CD4-positive, alpha-beta T cell treated with Interleukin-15 for 4 hours (primary cell): ENCODE measurements at regions not wholly inside any gene's neighbourhood (a gene's known extent, or its start where the extent isn't known, plus 50 kb on each side); places are given as distances from the start of the nearest gene placed in this dataset.
"Not testable (repeated sequence)": the region's sequence is repeated elsewhere in the genome, so short reads cannot be mapped to it uniquely, and the experiment has no call there.

Experiments
- DNase-seq: peaks from one replicate; pipeline ENCODE4 v3.0.0-alpha.2; 2020; ENCODE audit warnings: low spot score

DNA sequence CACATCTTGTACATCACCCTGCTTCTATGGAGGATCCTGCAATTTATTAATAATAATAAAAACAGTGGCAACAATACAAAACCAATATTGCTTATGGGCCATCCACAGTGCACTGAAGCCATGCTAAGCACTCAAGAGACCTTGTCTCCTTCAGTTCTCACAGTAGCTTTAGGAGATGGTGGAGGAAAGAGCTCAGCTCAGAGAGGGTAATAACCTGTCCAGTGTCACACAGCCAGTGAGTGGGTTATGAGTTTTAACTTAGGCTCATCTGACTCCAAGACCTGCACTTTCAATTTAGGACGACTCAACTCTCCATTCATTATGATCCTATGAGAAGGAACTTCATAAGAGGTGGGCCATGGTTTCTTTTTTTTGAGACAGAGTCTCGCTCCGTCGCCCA lies 347.6 kb upstream of the RUNX1 start:
- DNase-seq, result no peak

DNA sequence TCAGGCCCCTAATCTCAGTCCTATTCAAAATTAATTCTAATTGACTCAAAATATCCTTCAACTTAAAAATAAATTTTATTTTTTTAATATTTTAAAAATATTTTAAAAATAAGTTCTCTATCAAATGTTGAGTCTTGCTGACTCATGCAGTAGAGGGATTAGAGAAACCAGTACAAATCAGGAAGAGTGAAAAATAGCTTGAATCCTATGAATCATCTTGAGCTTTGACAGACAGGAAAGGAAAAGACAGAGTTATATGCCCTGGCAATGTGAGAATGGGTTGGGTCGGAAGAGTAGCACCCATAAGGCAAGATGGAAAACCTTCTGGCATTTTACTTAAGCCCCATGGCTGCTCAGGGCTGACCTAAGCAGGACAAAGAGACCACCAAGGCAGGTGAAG lies 346.6 kb upstream of the RUNX1 start:
- no peak for DNase-seq

DNA sequence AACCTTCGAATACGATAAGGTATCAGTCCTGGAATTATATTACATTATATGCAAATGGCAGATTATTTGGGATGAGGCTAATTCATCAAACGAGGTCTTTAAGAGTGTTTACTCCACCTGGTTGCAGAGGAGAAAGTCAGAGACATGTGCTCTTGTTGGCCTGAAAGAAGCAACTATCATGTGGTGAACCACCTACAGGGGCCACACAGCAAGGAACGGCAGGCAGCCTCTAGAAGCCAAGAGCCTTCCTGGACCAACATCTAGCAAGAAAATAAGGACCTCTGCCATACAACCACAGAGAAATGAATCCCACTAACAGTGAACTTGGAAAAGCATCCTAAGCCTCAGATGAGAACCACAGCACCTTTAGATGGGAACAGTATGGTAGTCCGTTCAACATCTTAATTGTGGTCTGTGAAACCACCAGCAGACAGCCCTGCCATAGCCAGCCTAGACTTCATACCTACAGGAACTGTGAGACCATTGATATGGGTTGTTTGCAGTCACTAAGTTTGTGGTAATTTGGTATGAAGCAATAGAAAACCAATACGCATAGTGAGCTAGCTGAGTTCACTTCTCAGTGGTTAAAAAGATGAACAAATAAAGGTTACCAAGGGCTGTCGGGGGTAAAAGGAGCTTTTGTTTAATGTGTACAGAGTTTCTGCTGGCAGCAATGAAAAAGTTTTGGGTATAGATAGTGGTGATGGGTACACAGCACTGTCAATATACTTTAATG lies 345.7 kb upstream of the RUNX1 start:
- DNase-seq, result no peak

DNA sequence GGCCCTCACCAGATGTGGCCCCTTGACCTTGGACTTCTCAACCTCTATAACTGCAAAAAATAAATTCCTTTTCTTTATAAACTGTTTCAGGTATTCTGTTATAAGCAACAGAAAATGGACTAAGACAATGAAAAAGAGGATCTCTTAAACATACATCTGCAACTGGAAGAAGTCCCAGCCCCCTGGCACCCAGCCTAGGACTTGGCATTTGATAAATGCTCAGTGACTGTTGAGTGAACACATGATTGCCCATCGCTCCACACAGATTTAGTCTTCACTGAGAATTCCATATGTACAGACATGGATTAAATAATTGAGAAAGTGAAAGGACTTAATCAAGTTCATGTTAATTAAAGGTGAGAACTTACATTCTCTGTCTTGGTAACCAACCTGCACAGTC lies 344.9 kb upstream of the RUNX1 start:
- no peak for DNase-seq

DNA sequence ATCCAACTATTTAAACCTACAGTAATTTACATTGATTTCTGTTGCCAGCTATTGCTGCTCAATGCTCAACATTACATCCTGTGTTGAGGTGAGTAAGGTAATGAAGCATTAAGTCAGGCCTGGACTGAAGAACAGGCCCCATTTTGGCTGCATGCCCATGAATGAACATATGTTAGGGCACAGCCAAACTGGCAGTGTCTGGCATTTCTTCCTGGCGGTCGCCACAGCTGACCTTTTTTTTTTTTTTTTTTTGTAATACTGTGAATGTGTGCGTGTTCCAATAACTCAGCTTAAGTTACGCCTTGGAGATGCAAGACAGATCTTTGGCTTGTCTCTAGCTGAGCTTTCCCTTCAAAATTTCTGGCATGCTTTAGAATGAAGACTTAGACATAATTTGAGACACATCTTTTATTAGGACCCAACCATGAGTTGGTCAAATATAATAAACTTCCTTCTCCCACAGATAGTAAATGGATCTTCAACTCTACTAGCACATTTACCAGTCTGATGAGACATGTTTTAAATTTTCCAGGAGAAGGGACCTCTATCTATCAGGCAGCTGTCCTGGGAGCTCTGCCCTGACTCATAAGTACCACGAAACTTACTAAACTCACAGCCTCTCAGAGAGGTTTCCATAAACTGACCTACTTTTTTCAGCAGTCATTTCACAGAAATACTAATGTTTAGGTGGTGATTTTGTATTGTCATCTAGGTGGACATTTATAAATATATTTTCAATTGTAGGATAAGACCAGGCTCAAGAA lies 341.1 kb upstream of the RUNX1 start:
- no peak for DNase-seq

DNA sequence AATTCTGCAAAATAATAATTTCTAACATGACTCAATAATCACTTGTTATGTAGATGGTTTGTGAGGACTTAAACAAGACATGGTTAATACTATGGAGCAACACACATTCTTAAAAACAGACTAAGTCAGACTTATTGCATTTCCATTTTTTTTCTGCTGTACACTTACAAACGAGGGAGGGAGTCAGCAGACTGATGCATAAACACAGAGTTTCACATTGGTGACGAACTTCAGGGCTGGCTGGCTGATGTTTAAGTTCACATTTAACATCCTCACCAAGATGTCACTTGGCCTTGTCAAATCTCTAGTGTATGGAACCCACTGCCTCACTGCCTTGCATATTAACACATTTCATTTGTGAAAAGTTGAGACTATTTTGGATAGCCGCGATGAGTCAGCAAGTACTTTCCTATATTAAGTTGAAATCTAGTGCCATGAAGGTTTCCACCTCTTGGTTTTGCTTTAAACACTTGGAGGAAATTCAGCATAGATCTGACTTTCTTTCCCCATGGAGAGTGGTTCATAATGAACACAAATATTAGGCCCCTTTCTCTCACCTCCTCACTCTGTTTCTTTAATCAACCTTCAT lies 337.5 kb upstream of the RUNX1 start:
- DNase-seq, result no peak

DNA sequence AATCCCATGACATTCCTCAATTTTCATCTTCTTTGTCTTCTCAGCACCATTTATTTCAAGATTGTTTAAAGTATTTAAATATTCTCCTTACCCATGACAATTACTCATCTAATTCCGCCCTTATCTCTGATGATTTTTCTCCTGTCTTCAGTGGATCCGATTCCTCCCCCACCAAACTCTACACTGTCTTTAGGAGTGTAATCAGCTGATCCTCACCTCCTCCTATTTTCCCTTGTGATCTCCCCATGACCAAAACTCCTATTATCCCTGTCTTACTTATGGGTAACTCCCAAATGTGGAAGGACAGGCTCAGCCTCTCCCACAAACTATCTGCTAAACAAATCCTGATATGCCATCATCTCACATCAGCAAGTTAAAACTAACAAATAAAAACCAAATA lies 335.3 kb upstream of the RUNX1 start:
- DNase-seq, result no peak

DNA sequence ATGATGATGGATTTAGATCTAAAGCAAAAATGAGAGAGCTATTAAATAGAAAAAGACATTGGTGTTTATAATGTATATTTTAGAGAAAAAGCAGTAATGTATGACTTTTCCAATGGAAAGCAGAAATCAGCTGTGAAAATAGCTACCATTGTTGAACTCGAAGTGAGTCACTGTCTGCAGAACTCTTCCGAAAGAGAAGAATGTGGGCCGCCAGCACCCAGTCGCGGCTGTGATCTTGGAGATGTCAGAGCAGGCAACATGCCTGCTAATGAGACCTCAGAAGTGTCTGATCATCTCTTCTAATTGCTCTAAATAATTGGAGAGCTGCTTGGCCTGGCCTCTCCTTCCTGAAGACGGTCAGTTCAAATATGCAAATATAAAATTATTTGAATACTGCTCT lies 333.6 kb upstream of the RUNX1 start:
- DNase-seq, result no peak

DNA sequence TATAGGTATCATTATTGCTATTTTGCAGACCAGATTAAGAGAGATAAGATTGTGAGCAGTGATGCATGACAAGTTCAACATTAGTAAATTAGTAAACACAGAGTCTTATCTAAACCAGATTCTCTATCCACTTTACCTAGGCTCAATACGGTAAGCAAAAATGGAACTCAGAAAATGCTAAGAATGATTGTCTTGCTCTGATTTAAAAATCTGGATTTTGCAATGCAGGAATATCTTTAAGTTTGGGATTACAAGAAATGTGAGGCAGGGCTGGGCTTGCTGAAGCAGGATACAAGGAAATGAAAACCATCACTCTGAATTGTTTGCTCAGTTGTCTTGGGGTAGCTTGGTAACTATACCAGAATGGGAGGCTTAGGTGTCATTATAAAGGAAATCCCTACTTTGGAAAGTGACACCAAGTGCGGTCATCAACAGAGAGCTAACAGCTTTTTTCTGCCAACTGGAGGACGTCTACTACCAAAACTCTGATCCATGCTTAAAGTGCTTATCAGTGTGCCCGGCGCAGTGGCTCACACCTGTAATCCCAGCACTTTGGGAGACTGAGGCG lies 332.7 kb upstream of the RUNX1 start:
- no peak for DNase-seq

DNA sequence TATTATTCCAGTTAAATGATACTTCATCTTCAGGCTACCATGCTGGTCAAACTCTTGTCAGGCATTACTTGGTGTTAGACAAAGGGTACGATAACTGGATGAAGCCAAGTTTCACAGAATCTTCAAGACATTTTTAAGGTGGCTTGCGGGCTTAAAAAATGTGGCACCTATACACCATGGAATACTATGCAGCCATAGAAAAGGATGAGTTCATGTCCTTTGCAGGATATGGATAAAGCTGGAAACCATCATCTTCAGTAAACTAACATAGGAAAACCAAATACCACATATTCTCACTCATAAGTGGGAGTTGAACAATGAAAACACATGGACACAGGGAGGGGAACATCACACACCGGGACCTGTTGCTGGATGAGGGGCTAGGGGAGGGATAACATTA lies 331.2 kb upstream of the RUNX1 start:
- not testable (repeated sequence) for DNase-seq

DNA sequence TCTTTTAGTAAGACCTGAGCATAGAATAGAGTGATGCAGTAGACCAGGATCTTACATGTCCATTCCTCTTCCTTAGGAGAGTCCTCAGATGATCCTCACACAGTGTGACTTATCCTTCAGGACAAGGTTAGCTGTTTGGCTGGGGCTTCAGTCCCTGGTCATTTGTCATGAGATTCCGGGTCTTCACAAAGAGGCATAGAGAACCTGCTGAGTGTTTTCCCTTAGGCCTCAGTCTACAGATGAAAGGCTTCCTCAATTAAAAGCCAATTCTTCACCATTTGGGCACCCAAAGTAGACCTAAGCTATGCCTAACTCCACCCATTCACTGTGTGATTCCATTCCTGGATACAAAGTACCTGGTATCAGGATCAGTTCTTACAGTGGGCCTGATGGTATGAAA lies 329.8 kb upstream of the RUNX1 start:
- no peak for DNase-seq

DNA sequence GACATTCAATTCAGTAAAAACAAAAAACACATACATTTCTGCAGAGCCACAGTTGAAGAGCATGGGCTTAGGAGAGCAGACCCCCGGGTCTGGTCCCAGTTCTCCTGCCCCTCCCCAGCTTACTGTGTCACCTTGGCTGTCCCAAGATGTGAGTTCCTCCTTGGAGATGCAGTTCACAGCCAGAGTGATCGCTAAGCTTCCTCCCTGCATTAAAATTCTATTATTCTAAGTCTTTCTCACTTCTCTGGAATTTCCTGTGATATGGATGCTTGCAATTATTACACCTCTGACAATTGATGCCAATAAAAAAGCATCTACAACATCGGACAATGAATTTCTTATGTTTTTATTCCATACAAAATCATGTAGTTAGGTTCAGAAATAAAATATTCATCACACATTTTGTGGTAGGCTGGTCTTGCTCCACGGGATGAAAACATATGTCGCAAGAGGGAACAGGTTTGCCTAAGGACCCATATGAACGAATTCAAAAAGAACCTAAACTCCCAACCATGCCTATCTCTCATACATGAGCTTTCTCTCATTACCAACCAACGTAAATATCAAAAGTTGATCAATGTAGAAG lies 328.5 kb upstream of the RUNX1 start:
- DNase-seq, result no peak

DNA sequence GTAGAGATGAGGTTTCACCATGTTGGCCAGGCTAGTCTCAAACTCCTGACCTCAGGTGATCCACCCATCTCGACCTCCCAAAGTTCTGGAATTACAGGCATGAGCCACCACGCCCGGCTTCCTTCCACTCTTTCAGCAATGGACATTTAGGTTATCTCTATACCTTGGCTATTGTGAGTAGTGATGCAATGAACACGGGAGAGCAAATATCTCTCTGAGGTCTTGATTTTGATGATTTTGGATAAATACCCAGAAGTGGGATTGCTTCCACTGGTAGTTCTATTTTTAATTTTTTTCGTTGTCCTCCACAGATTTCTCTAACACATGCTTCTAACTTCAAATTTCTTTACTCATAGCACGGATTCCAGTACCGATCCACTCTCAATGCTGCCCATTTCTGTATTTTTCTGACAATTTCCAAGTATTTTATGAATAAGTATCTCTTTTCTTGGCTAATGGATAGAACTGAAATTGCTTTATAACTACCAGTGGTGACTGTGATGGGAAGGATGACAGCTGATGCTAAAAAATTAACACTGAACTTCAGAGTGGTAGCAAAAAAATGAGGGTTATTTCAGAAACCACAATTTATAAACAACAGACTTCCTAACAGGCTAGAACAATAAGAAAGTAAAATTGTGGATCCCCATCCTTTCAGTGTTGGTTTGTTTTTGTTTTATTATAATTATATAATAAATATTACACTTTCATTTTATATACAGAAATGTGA lies 327.5 kb upstream of the RUNX1 start:
- no peak for DNase-seq

DNA sequence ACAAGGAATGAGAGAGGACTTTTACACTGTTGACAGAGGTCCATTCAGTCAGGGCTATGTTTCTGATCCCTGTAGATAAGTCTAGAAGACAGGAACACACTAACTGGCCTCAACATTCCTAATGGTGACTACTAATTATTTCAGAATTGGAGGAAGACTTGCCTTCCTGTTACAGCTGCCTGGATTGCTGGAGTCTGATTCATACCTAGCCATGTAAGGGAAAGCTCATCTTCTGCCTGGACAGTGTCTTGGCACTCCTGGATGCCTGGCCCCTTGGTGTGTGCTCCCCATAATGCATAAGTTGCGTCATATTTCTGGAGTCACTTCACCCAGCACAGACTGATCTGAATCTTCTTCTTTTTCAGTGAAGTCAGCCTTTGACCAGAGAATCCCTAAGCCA lies 326.0 kb upstream of the RUNX1 start:
- no peak for DNase-seq

DNA sequence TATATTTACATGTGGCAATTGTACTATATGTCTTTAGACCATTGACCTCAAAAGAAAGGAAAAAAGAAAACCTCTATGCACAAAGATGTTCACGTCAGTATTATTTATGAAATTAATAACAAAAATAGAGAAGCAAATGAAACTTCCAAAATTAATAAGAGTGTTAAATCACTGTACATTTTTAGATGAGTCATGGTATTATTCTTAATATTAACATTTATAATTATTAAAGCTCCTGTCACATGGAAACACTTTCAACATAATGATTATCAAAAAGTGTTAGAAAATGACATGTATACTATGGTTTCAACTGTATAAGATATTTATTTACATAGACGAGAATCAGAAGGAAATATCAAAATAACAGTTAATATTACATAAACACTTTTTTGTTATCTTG lies 324.9 kb upstream of the RUNX1 start:
- DNase-seq, result no peak

DNA sequence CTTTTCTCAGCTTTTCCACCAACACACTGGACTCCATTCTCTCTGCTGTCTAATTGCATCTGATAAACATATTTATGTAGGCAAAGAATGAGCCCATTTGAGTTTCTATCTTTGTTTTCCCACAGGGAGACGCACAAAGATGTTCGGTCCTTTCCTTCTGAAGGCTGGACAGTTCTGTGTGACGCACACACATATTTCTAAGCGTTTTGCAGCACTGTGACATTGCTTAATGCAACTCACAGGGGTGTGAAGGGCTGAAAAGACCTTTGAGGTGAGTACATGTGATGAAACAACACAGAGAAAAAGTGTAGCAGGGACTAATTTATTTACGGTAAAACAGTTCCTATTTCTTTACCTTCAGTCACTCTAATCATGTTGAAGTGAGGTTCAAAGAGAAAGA lies 323.1 kb upstream of the RUNX1 start:
- no peak for DNase-seq

DNA sequence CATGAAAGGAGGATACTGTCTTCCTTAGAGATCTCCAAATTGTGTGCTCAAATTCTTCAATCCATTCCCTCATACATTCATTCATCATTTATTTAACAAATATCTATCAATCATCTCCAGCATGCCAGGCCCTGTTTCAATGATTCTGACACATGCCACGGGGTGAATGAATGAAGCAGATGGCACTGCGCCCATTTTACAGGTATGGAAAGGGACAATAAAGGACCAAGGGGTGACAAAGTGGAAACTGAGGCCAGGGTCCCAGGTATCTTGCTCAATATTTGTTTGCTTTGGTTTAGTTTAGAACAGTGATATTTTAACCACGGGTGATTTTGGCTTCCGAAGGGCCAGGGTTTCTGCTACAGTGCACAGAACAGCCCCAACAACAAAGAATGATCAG lies 321.6 kb upstream of the RUNX1 start:
- DNase-seq, result no peak

DNA sequence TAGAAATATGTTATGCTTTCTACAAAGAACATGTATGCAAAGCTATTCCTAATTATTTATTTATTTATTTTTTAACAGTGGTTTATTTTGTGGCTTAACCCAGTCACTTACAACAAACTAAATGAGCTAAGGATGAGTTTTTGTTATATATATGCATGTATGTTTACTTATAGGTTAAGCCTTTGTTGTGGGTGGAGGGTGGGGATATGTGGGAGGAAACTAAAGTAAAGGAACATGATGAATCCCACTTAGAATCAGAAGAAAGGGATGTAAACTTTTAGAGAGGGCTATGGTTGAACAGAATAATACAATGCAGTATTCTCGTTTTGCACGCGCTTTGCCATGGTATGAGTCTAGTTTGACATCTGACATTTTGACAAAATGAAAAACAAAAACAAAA lies 321.0 kb upstream of the RUNX1 start:
- no peak for DNase-seq

DNA sequence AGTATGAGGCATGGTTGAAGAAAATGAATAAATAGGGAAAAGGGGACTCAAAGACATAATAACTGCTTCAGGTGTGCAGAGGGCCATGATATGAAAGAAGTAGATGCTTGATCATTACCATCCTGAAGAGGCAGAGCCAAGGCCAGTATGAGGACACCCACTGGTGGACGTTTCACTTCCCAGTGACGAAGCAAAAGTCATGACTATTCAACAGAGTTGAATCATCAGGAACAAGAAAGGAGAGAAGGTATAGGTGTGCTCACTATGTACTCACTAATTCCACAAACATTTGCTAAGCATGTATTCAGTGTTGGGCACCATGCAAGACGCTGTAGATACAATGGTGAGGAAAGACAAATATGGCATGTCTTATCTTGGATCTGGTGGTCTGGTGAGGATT lies 319.2 kb upstream of the RUNX1 start:
- DNase-seq, result no peak

DNA sequence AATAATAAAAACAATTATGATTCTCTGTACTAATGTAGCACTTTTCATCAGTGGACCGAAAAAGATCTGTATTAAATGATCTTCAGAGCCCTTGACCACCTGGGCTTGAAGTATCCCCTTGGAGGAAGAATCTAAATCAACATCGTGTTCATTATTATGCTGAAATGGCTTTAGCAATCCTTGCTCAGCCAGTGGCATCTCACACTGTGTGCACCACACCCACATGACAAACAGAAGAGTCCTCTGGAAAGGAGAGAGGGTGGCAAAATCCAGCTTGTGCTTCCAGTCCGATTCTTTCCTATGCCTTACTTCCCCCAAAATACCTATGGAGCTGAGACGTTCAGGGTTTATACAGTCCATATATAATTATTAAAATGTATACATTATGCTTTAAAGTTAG lies 318.5 kb upstream of the RUNX1 start:
- no peak for DNase-seq

DNA sequence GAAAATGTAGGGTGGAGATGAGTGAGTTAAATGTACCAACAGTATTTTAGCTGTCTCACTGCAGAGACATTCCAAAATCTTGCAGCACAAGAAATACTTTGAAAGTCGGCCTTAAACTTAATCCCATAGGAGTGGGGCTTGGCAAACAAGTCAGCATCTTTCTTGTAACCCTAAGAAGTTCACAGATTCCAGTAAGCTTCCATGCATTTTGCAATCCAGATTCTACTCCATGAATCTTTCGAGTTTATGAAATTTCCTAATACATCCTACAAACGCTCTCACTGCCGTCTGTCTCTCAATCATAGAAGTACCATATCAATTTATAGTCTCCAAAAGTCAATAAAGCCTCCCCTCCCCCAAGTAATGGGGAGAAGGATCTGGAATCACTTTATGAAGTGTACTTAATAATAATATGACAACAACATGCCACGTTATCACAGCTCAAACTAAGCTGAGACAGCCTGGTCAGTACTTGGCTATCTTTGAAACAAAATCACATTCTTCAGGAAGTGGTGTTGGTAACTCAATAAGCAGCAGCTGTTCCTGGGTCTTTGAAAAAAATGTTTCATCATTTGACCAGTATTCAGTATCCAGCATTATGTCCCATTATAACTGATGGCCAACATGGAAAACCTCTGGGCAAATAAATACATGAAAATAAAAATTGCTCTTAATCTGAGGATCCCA lies 317.4 kb upstream of the RUNX1 start:
- DNase-seq, result no peak

DNA sequence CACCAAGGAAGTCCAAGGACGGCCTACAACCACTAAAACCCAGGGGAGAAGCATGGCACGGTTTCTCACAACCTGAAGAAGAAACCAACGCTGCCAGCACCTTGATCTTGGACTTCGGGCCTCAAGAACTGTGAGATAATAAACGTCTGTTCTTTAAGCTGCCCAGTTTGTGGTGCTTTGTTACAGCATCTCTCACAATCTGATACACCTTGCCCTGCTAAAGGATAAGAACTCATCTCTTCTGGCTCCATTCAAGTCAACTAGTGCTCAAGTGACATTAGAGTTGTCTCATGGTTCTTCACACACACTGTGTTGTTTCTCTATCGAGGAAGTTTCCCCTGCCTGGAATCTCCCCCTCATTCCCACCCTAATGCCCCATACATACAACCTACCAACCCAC lies 314.4 kb upstream of the RUNX1 start:
- DNase-seq, result no peak
